Loucy (cell line): ENCODE measurements at regions not wholly inside any gene's neighbourhood (a gene's known extent, or its start where the extent isn't known, plus 50 kb on each side); places are given as distances from the start of the nearest gene placed in this dataset.

ENCODE experiments used
- CTCF ChIP-seq: fragments of 200-600 bp; sonication (generic); conservative IDR thresholded peaks from 2 replicates; pipeline ENCODE4 v1.5.1; 2014; ENCODE audit warnings: mild to moderate bottlenecking, antibody characterized with exemption, low read length
- EZH2phosphoT487 ChIP-seq: fragments of 200-600 bp; IDR thresholded peaks from 2 replicates; pipeline ENCODE4 v1.6.1; 2018; ENCODE audit warnings: antibody characterized with exemption, mild to moderate bottlenecking, moderate library complexity, borderline replicate concordance

- no peak for TF ChIP-seq CTCF
- no peak for TF ChIP-seq EZH2phosphoT487
Measured at GRCh38 chr14:101236496-101237251, 324.6 kb upstream of the DIO3 start.
